ENCODE measurements at regions not wholly inside any gene's neighbourhood (a gene's known extent, or its start where the extent isn't known, plus 50 kb on each side); places are given as distances from the start of the nearest gene placed in this dataset.

DNA sequence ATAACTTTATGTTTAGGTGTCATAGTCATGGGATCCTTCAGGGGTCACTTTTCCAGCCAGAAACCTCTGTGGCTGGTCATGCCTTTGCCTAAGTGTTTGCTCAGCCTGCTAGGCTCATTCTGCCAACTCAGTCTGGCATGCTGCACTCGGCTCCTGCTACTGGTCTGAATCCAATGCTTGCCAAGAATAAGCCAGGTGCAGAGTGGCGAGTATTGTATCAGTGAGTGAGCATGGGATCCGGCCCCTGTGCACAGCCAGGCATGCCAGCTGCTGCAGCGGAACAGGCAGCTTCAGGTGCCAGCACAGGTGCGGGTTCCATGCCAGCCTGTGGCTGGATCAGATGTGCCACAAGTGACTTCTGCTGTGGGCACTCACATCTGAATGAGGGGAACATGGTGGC lies 1269.3 kb upstream of the CNTN5 start:
- Histone ChIP-seq H3K36me3 (ENCODE audit: insufficient read depth, low read length) (no peaks in the 10 kb centered on the region), H3K27ac (ENCODE audit: low read depth, low read length, poor library complexity, severe bottlenecking) (no peak overlapping the region)

DNA sequence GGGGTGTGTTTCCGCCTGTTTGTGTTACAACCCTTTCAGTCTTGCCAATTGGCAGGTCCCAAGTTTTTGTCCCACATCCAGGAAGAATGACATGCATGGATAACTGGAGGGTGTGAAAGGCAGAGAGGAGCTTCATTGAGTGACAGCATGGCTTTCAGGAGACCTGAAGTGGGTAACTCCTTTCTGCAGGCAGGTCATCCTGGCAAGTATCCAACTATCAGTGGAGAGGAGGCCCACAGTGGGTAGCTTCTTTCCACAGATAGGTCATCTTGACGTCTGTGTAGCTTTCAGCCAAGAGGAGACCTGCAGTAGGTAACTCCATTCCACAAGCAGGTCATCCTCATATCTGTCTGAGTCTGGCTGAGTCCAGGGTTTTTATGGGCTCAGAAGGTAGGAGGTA lies 1268.8 kb upstream of the CNTN5 start:
- Histone ChIP-seq H3K79me2 (ENCODE audit: insufficient read depth, low read length) (no peaks in the 10 kb centered on the region), H3K4me2 (ENCODE audit: low read length) (no peak overlapping the region), H3K9me2 (ENCODE audit: low read depth, low read length) (no peaks in the 10 kb centered on the region), H4K20me1 (ENCODE audit: insufficient read depth, low read length) (no peaks in the 10 kb centered on the region), H3K4me3 (ENCODE audit: low read depth, low read length, poor library complexity, severe bottlenecking) (no peak overlapping the region), H3K9me3 (ENCODE audit: low read length) (no peaks in the 10 kb centered on the region), H3K36me3 (ENCODE audit: insufficient read depth, low read length) (no peaks in the 10 kb centered on the region), H3F3A (ENCODE audit: insufficient read depth, low read length) (no peaks in the 10 kb centered on the region), H2AFZ (ENCODE audit: low read length) (no peak overlapping the region), H3K4me1 (ENCODE audit: insufficient read depth, low read length, severe bottlenecking) (no peaks in the 10 kb centered on the region), H3K27ac (ENCODE audit: low read depth, low read length, poor library complexity, severe bottlenecking) (no peak overlapping the region), H3K27me3 (ENCODE audit: insufficient read depth, low read length) (no peaks in the 10 kb centered on the region), H3K9ac (ENCODE audit: low read length) (no peak overlapping the region)
- TF ChIP-seq EZH2 (IDR thresholded peaks at IDR 0.05; ENCODE audit: borderline replicate concordance, low read length), result no peak
- TF ChIP-seq CTCF (IDR thresholded peaks at IDR 0.05; ENCODE audit: low read length), result no peak

More for the DNA sequence above, 1269.3 kb upstream of the CNTN5 start:
- H3K9me3 ChIP-seq (ENCODE audit: low read length), result no peaks in the 10 kb centered on the region
- no peak overlapping the region for H3K9ac ChIP-seq (ENCODE audit: low read length)
- no peaks in the 10 kb centered on the region for H3F3A ChIP-seq (ENCODE audit: insufficient read depth, low read length)
- no peaks in the 10 kb centered on the region for H3K4me1 ChIP-seq (ENCODE audit: insufficient read depth, low read length, severe bottlenecking)
- H2AFZ ChIP-seq (ENCODE audit: low read length), result no peak overlapping the region
- no peaks in the 10 kb centered on the region for H3K27me3 ChIP-seq (ENCODE audit: insufficient read depth, low read length)
- H3K4me2 ChIP-seq (ENCODE audit: low read length), result no peak overlapping the region
- H3K4me3 ChIP-seq (ENCODE audit: low read depth, low read length, poor library complexity, severe bottlenecking), result no peak overlapping the region
- no peaks in the 10 kb centered on the region for H3K79me2 ChIP-seq (ENCODE audit: insufficient read depth, low read length)
- TF ChIP-seq EZH2 (IDR thresholded peaks at IDR 0.05; ENCODE audit: borderline replicate concordance, low read length), result no peak
- no peak for TF ChIP-seq CTCF (IDR thresholded peaks at IDR 0.05; ENCODE audit: low read length)
- no peaks in the 10 kb centered on the region for H3K9me2 ChIP-seq (ENCODE audit: low read depth, low read length)
- no peaks in the 10 kb centered on the region for H4K20me1 ChIP-seq (ENCODE audit: insufficient read depth, low read length)

DNA sequence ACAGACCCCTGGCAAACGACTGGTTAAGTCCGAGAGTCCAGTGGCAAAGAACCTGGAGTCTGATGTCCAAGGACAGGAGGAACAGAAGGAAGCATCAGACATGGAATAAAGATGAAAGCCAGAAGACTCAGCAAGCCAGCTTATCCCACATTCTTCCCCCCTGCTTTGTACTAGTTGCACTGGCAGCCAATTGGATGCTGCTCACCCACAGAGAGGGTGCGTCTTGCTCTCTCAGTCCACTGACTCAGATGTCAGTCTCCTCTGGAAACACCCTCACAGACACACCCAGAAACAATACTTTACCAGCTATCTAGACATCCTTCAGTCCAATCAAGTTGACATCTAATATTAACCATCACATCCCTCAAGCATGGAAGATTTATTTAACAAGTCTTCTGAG lies 1265.8 kb upstream of the CNTN5 start:
- no peak for TF ChIP-seq EZH2 (IDR thresholded peaks at IDR 0.05; ENCODE audit: borderline replicate concordance, low read length)
- Histone ChIP-seq H3K27ac (ENCODE audit: low read depth, low read length, poor library complexity, severe bottlenecking) (no peak overlapping the region), H4K20me1 (ENCODE audit: insufficient read depth, low read length) (no peaks in the 10 kb centered on the region), H3K4me1 (ENCODE audit: insufficient read depth, low read length, severe bottlenecking) (no peaks in the 10 kb centered on the region), H3K4me3 (ENCODE audit: low read depth, low read length, poor library complexity, severe bottlenecking) (no peak overlapping the region), H3K9me2 (ENCODE audit: low read depth, low read length) (no peaks in the 10 kb centered on the region), H3K36me3 (ENCODE audit: insufficient read depth, low read length) (no peaks in the 10 kb centered on the region), H3K4me2 (ENCODE audit: low read length) (no peak overlapping the region), H2AFZ (ENCODE audit: low read length) (no peak overlapping the region), H3K9ac (ENCODE audit: low read length) (no peak overlapping the region), H3K9me3 (ENCODE audit: low read length) (no peaks in the 10 kb centered on the region), H3K27me3 (ENCODE audit: insufficient read depth, low read length) (no peaks in the 10 kb centered on the region), H3K79me2 (ENCODE audit: insufficient read depth, low read length) (no peaks in the 10 kb centered on the region), H3F3A (ENCODE audit: insufficient read depth, low read length) (no peaks in the 10 kb centered on the region)

GRCh38 chr11:97756571-97757335 lies 1264.0 kb upstream of the CNTN5 start:
- H3K9ac ChIP-seq (ENCODE audit: low read length), result no peak overlapping the region
- no peak overlapping the region for H2AFZ ChIP-seq (ENCODE audit: low read length)
- H3K27me3 ChIP-seq (ENCODE audit: insufficient read depth, low read length), result no peaks in the 10 kb centered on the region
- H3K79me2 ChIP-seq (ENCODE audit: insufficient read depth, low read length), result no peaks in the 10 kb centered on the region
- TF ChIP-seq EZH2 (IDR thresholded peaks at IDR 0.05; ENCODE audit: borderline replicate concordance, low read length) (no peak), CTCF (IDR thresholded peaks at IDR 0.05; ENCODE audit: low read length) (no peak)
- no peaks in the 10 kb centered on the region for H3K9me2 ChIP-seq (ENCODE audit: low read depth, low read length)
- H3F3A ChIP-seq (ENCODE audit: insufficient read depth, low read length), result no peaks in the 10 kb centered on the region
- H3K27ac ChIP-seq (ENCODE audit: low read depth, low read length, poor library complexity, severe bottlenecking), result no peak overlapping the region
- H3K36me3 ChIP-seq (ENCODE audit: insufficient read depth, low read length), result no peaks in the 10 kb centered on the region
- no peaks in the 10 kb centered on the region for H3K9me3 ChIP-seq (ENCODE audit: low read length)
- H3K4me3 ChIP-seq (ENCODE audit: low read depth, low read length, poor library complexity, severe bottlenecking), result no peak overlapping the region
- no peaks in the 10 kb centered on the region for H3K4me1 ChIP-seq (ENCODE audit: insufficient read depth, low read length, severe bottlenecking)
- no peak overlapping the region for H3K4me2 ChIP-seq (ENCODE audit: low read length)
- H4K20me1 ChIP-seq (ENCODE audit: insufficient read depth, low read length), result no peaks in the 10 kb centered on the region
